Ishikawa (cell line): ENCODE measurements at regions not wholly inside any gene's neighbourhood (a gene's known extent, or its start where the extent isn't known, plus 50 kb on each side); places are given as distances from the start of the nearest gene placed in this dataset.

ENCODE experiments used
- CEBPB ChIP-seq: IDR thresholded peaks from 2 replicates; pipeline ENCODE4 v1.6.1; 2012
- EGR1 ChIP-seq: IDR thresholded peaks from 2 replicates; pipeline ENCODE4 v1.6.1; 2012
- EP300 ChIP-seq: IDR thresholded peaks from 2 replicates; pipeline ENCODE4 v1.6.1; 2012; ENCODE audit warnings: borderline replicate concordance
- RAD21 ChIP-seq: IDR thresholded peaks from 2 replicates; pipeline ENCODE4 v1.6.1; 2012; ENCODE audit warnings: low read depth
- TEAD4 ChIP-seq: IDR thresholded peaks from 2 replicates; pipeline ENCODE4 v1.6.1; 2012
- TF ChIP-seq, protein P1 (sequence below): IDR thresholded peaks from 2 replicates; pipeline ENCODE4 v1.6.1; 2012; ENCODE audit warnings: low read depth, mild to moderate bottlenecking
- TF ChIP-seq, protein P2 (sequence below): IDR thresholded peaks from 2 replicates; pipeline ENCODE4 v1.6.1; 2012

DNA sequence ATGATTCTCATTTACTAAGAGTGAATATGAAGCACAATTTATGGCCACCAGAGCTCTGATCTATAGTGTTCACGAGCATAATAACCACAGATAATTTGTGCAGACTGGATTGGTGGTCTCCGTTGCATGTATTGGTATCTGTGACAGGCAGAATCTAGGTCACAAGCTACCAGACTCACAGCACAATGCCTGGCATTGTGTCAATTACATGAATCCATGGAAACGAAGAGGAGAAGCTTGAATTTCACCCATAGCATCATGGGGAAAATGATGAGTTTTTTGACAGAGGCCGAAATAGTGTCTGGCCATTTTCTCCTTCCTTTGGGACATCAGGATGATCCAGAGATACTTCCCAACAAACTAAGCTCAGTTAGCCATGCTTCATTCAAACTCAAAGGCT is 52.3 kb upstream of the TMEM170B start:
- TF ChIP-seq CEBPB = no peak
- TF ChIP-seq EGR1 = no peak
- TF ChIP-seq RAD21 = no peak
- TF ChIP-seq, protein P1, sequence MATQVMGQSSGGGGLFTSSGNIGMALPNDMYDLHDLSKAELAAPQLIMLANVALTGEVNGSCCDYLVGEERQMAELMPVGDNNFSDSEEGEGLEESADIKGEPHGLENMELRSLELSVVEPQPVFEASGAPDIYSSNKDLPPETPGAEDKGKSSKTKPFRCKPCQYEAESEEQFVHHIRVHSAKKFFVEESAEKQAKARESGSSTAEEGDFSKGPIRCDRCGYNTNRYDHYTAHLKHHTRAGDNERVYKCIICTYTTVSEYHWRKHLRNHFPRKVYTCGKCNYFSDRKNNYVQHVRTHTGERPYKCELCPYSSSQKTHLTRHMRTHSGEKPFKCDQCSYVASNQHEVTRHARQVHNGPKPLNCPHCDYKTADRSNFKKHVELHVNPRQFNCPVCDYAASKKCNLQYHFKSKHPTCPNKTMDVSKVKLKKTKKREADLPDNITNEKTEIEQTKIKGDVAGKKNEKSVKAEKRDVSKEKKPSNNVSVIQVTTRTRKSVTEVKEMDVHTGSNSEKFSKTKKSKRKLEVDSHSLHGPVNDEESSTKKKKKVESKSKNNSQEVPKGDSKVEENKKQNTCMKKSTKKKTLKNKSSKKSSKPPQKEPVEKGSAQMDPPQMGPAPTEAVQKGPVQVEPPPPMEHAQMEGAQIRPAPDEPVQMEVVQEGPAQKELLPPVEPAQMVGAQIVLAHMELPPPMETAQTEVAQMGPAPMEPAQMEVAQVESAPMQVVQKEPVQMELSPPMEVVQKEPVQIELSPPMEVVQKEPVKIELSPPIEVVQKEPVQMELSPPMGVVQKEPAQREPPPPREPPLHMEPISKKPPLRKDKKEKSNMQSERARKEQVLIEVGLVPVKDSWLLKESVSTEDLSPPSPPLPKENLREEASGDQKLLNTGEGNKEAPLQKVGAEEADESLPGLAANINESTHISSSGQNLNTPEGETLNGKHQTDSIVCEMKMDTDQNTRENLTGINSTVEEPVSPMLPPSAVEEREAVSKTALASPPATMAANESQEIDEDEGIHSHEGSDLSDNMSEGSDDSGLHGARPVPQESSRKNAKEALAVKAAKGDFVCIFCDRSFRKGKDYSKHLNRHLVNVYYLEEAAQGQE = no peak
- no peak for TF ChIP-seq EP300
- TF ChIP-seq TEAD4 = no peak
- TF ChIP-seq, protein P2, sequence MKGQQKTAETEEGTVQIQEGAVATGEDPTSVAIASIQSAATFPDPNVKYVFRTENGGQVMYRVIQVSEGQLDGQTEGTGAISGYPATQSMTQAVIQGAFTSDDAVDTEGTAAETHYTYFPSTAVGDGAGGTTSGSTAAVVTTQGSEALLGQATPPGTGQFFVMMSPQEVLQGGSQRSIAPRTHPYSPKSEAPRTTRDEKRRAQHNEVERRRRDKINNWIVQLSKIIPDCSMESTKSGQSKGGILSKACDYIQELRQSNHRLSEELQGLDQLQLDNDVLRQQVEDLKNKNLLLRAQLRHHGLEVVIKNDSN = no peak
